GM12875 (cell line): ENCODE measurements at regions not wholly inside any gene's neighbourhood (a gene's known extent, or its start where the extent isn't known, plus 50 kb on each side); places are given as distances from the start of the nearest gene placed in this dataset.

ENCODE experiments used
- H3K4me3 ChIP-seq: one replicate; pipeline ENCODE4 v1.5.1; 2011; ENCODE audit warnings: low read depth, low read length, control low read depth
- CTCF ChIP-seq: IDR thresholded peaks from 2 replicates; pipeline ENCODE4 v1.5.1; 2011; ENCODE audit warnings: low read depth, mild to moderate bottlenecking, control low read depth, inconsistent platforms, low read length, moderate library complexity, borderline replicate concordance; ENCODE audit not compliant: insufficient read depth

GRCh38 chr17:53454337-53454736 is 368.4 kb upstream of the KIF2B start:
- no peak for TF ChIP-seq CTCF
- no peak overlapping the region for H3K4me3 ChIP-seq

DNA sequence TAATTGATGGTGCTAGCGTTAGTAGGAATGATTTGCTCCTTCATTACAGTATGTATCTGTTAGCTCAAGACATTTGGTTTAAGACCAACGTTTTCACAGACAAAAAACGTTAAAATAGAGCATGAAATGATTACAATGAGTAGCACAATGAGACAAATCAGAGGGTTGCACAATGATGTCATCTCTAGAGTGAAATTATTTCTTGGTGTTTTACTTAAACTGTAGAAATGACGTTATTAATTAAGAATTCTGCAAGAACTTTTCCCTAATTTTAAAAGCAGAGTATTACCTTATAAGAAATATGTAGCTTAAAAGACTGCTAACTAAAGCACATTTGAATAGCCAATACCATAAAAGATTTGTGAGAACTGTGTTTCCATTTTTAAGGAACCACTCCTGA is 373.4 kb upstream of the KIF2B start:
- no peak overlapping the region for H3K4me3 ChIP-seq
- no peak for TF ChIP-seq CTCF

GRCh38 chr17:53428913-53429312 is 393.8 kb upstream of the KIF2B start:
- no peak overlapping the region for H3K4me3 ChIP-seq
- TF ChIP-seq CTCF, result no peak

DNA sequence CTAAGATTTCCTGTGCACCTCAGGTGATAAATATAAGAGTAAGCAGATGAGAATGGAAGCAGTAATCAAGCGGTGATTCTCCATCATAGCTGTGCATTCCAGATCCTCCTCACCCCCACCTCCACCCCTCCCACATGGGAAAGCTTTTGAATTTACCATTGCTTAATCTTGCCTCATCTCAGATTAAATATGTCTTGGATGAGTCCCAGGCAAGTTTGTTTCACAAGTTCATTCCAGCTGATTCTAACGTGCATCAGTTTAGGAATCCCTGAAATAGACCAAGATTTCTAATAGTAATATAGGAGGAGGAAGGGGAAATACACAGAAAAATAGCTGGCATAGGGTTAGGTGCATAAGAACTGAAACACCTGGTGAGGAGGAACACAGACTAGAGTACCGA is 396.2 kb upstream of the KIF2B start:
- no peak overlapping the region for H3K4me3 ChIP-seq
- no peak for TF ChIP-seq CTCF

GRCh38 chr17:53420035-53420641 is 402.6 kb upstream of the KIF2B start:
- TF ChIP-seq CTCF, result no peak
- no peak overlapping the region for H3K4me3 ChIP-seq

- no peak for TF ChIP-seq CTCF
- no peak overlapping the region for H3K4me3 ChIP-seq
These were observed 413.1 kb upstream of the KIF2B start for GRCh38 chr17:53409588-53409987.

GRCh38 chr17:53406907-53407306 is 415.8 kb upstream of the KIF2B start:
- H3K4me3 ChIP-seq, result no peak overlapping the region
- no peak for TF ChIP-seq CTCF
